ENCODE measurements at regions not wholly inside any gene's neighbourhood (a gene's known extent, or its start where the extent isn't known, plus 50 kb on each side); places are given as distances from the start of the nearest gene placed in this dataset.

GRCh38 chr7:39883812-39884390, 66.2 kb upstream of the CDK13 start:
- POLR2A ChIA-PET: no interaction called here
- H3K4me3 Mint-ChIP-seq: no peak overlapping the region
- peaks cover 2% of the 10 kb centered on the region for H3K27me3 Mint-ChIP-seq

GRCh38 chr7:39888171-39888853, 61.7 kb upstream of the CDK13 start:
- no peaks in the 10 kb centered on the region for H3K27me3 Mint-ChIP-seq
- H3K27ac Mint-ChIP-seq: no peak overlapping the region
- H3K4me3 Mint-ChIP-seq: no peak overlapping the region
- no peaks in the 10 kb centered on the region for H3K4me1 Mint-ChIP-seq (ENCODE audit: low read depth)
- no peaks in the 10 kb centered on the region for H3K9me3 Mint-ChIP-seq
- ChIA-PET POLR2A (interaction anchor here (0.6 kb wide), 1 partner anchor 117 kb away, joined by 3 read pairs; no protein-coding TSS in a partner anchor), CTCF (interaction anchor here (1.2 kb wide), 1 partner anchor 9 kb away, joined by 4 read pairs; no protein-coding TSS in a partner anchor)
- no peak for TF ChIP-seq CTCF (IDR thresholded peaks at IDR 0.05)
- ATAC-seq: no peak
- DNase-seq: no peak
- H3K36me3 Mint-ChIP-seq (ENCODE audit: low read depth): no peaks in the 10 kb centered on the region
- intact Hi-C loops (cut with micrococcal nuclease): no loop called here

More at GRCh38 chr7:39883812-39884390, 66.2 kb upstream of the CDK13 start:
- no peak for ATAC-seq
- Mint-ChIP-seq H3K27ac (no peak overlapping the region), H3K9me3 (peaks cover 13% of the 10 kb centered on the region), H3K4me1 (ENCODE audit: low read depth) (no peaks in the 10 kb centered on the region), H3K36me3 (ENCODE audit: low read depth) (no peaks in the 10 kb centered on the region)
- DNase-seq: no peak
- TF ChIP-seq CTCF (IDR thresholded peaks at IDR 0.05): no peak
- intact Hi-C loops (cut with micrococcal nuclease): no loop called here
- CTCF ChIA-PET: interaction anchor here (2.0 kb wide), 1 partner anchor 12 kb away, joined by 9 read pairs; no protein-coding TSS in a partner anchor

- no peak overlapping the region for H3K27ac Mint-ChIP-seq
- ChIA-PET CTCF (no interaction called here), POLR2A (no interaction called here)
- no peak overlapping the region for H3K4me3 Mint-ChIP-seq
- no peak for TF ChIP-seq CTCF (IDR thresholded peaks at IDR 0.05)
- H3K27me3 Mint-ChIP-seq: no peaks in the 10 kb centered on the region
- H3K4me1 Mint-ChIP-seq (ENCODE audit: low read depth): no peaks in the 10 kb centered on the region
- H3K9me3 Mint-ChIP-seq: no peaks in the 10 kb centered on the region
- ATAC-seq (no peak), DNase-seq (no peak)
- intact Hi-C loops (cut with micrococcal nuclease): no loop called here
- H3K36me3 Mint-ChIP-seq (ENCODE audit: low read depth): no peaks in the 10 kb centered on the region
These were observed 59.6 kb upstream of the CDK13 start for GRCh38 chr7:39890411-39890810.

GRCh38 chr7:39891894-39892293, 58.2 kb upstream of the CDK13 start:
- ATAC-seq (no peak), DNase-seq (no peak)
- ChIA-PET POLR2A (no interaction called here), CTCF (interaction anchor here (0.9 to 9.7 kb wide), 3 partner anchors 11 to 160 kb away, joined by 3 to 142 read pairs (median 3); no protein-coding TSS in a partner anchor)
- no peak overlapping the region for H3K27ac Mint-ChIP-seq
- H3K36me3 Mint-ChIP-seq (ENCODE audit: low read depth): no peaks in the 10 kb centered on the region
- H3K4me3 Mint-ChIP-seq: no peak overlapping the region
- H3K4me1 Mint-ChIP-seq (ENCODE audit: low read depth): no peaks in the 10 kb centered on the region
- H3K27me3 Mint-ChIP-seq: no peaks in the 10 kb centered on the region
- H3K9me3 Mint-ChIP-seq: no peaks in the 10 kb centered on the region
- no peak for TF ChIP-seq CTCF (IDR thresholded peaks at IDR 0.05)
- intact Hi-C loops (cut with micrococcal nuclease): no loop called here

- Mint-ChIP-seq H3K27ac (no peak overlapping the region), H3K9me3 (no peaks in the 10 kb centered on the region), H3K4me1 (ENCODE audit: low read depth) (no peaks in the 10 kb centered on the region), H3K36me3 (ENCODE audit: low read depth) (no peaks in the 10 kb centered on the region), H3K27me3 (no peaks in the 10 kb centered on the region), H3K4me3 (no peak overlapping the region)
- TF ChIP-seq CTCF (IDR thresholded peaks at IDR 0.05): no peak
- no peak for DNase-seq
- no peak for ATAC-seq
- intact Hi-C loops (cut with micrococcal nuclease): no loop called here
- POLR2A ChIA-PET: no interaction called here
- CTCF ChIA-PET: interaction anchor here (0.9 to 9.7 kb wide), 2 partner anchors 12 to 159 kb away, joined by 3 to 142 read pairs; no protein-coding TSS in a partner anchor
These were observed 57.7 kb upstream of the CDK13 start for GRCh38 chr7:39892361-39892760.

Data from activated CD8-positive, alpha-beta T cell treated with anti-CD3 and anti-CD28 coated beads for 36 hours (primary cell).